ENCODE measurements at regions not wholly inside any gene's neighbourhood (a gene's known extent, or its start where the extent isn't known, plus 50 kb on each side); places are given as distances from the start of the nearest gene placed in this dataset.

- TF ChIP-seq CTCF (conservative IDR thresholded peaks at IDR 0.05), result no peak
- TF ChIP-seq ZFX (IDR thresholded peaks at IDR 0.05), result no peak
Observed at GRCh38 chr6:82521861-82522260, 158.2 kb downstream of the TPBG start.

Measured in C4-2B (cell line).